ENCODE measurements at regions not wholly inside any gene's neighbourhood (a gene's known extent, or its start where the extent isn't known, plus 50 kb on each side); places are given as distances from the start of the nearest gene placed in this dataset.

GRCh38 chr7:17601921-17602320 is 303.5 kb downstream of the AHR start:
- Histone ChIP-seq H3K27me3 (ENCODE audit: control insufficient read depth, insufficient read depth, low read length) (no peaks in the 10 kb centered on the region), H3K36me3 (ENCODE audit: control insufficient read depth, insufficient read depth, low read length) (no peaks in the 10 kb centered on the region), H3K4me3 (ENCODE audit: low read depth, low read length) (no peak overlapping the region)
- ChIA-PET POLR2A (no interaction called here), CTCF (no interaction called here)
- DNase-seq (ENCODE audit: low read depth): no peak
- TF ChIP-seq CTCF (IDR thresholded peaks at IDR 0.05; ENCODE audit: insufficient read depth, low read depth, low read length): no peak

- no peak for TF ChIP-seq CTCF (IDR thresholded peaks at IDR 0.05; ENCODE audit: insufficient read depth, low read depth, low read length)
- Histone ChIP-seq H3K36me3 (ENCODE audit: control insufficient read depth, insufficient read depth, low read length) (no peaks in the 10 kb centered on the region), H3K4me3 (ENCODE audit: low read depth, low read length) (no peak overlapping the region), H3K27me3 (ENCODE audit: control insufficient read depth, insufficient read depth, low read length) (no peaks in the 10 kb centered on the region)
- ChIA-PET POLR2A (interaction anchor here (0.6 to 0.7 kb wide), 3 partner anchors 43 to 302 kb away, joined by 3 to 5 read pairs (median 4); no protein-coding TSS in a partner anchor), CTCF (interaction anchor here (1.0 kb wide), 1 partner anchor 97 kb away, joined by 3 read pairs; no protein-coding TSS in a partner anchor)
- peak; percentile 42 for DNase-seq (ENCODE audit: low read depth)
Measured at GRCh38 chr7:17608114-17608833, 309.8 kb downstream of the AHR start.

- H3K4me3 ChIP-seq (ENCODE audit: low read depth, low read length): no peak overlapping the region
- no peak for DNase-seq (ENCODE audit: low read depth)
- no peaks in the 10 kb centered on the region for H3K36me3 ChIP-seq (ENCODE audit: control insufficient read depth, insufficient read depth, low read length)
- CTCF ChIA-PET: no interaction called here
- POLR2A ChIA-PET: no interaction called here
- no peaks in the 10 kb centered on the region for H3K27me3 ChIP-seq (ENCODE audit: control insufficient read depth, insufficient read depth, low read length)
- TF ChIP-seq CTCF (IDR thresholded peaks at IDR 0.05; ENCODE audit: insufficient read depth, low read depth, low read length): no peak
Measured at GRCh38 chr7:17611611-17612010, 313.2 kb downstream of the AHR start.

GRCh38 chr7:17613338-17614041 is 315.0 kb downstream of the AHR start:
- H3K4me3 ChIP-seq (ENCODE audit: low read depth, low read length): no peak overlapping the region
- no peak for DNase-seq (ENCODE audit: low read depth)
- H3K27me3 ChIP-seq (ENCODE audit: control insufficient read depth, insufficient read depth, low read length): no peaks in the 10 kb centered on the region
- ChIA-PET POLR2A (no interaction called here), CTCF (interaction anchor here (1.2 kb wide), 1 partner anchor 10 kb away, joined by 3 read pairs; no protein-coding TSS in a partner anchor)
- no peak for TF ChIP-seq CTCF (IDR thresholded peaks at IDR 0.05; ENCODE audit: insufficient read depth, low read depth, low read length)
- no peaks in the 10 kb centered on the region for H3K36me3 ChIP-seq (ENCODE audit: control insufficient read depth, insufficient read depth, low read length)

GRCh38 chr7:17617380-17617779 is 318.9 kb downstream of the AHR start:
- H3K36me3 ChIP-seq (ENCODE audit: control insufficient read depth, insufficient read depth, low read length): no peaks in the 10 kb centered on the region
- ChIA-PET CTCF (no interaction called here), POLR2A (no interaction called here)
- no peak overlapping the region for H3K4me3 ChIP-seq (ENCODE audit: low read depth, low read length)
- no peaks in the 10 kb centered on the region for H3K27me3 ChIP-seq (ENCODE audit: control insufficient read depth, insufficient read depth, low read length)
- DNase-seq (ENCODE audit: low read depth): no peak
- TF ChIP-seq CTCF (IDR thresholded peaks at IDR 0.05; ENCODE audit: insufficient read depth, low read depth, low read length): no peak

Measured in BJ (cell line).